H1 (cell line): ENCODE measurements at regions not wholly inside any gene's neighbourhood (a gene's known extent, or its start where the extent isn't known, plus 50 kb on each side); places are given as distances from the start of the nearest gene placed in this dataset.
"Not testable (repeated sequence)": the region's sequence is repeated elsewhere in the genome, so short reads cannot be mapped to it uniquely, and the experiment has no call there.

Experiments used
- CTCF ChIA-PET: fragments of 300-600 bp; sonication (Branson Sonifier 250); formaldehyde crosslinking; loops from one replicate; lab custom pipeline; 2021; ENCODE audit not compliant: partially characterized antibody; lab: Charles Lee
- POLR2A ChIA-PET: fragments of 300-600 bp; sonication (Branson Sonifier 250); formaldehyde crosslinking; loops from one replicate; lab custom pipeline; 2021; ENCODE audit warnings: inconsistent platforms; ENCODE audit not compliant: partially characterized antibody; lab: Charles Lee
- DNase-seq, 2 experiments: peaks; one replicate each; pipeline versions ENCODE4 v3.0.0 to v3.0.0-alpha.2; 2010 to 2022; ENCODE audit warnings: low spot score in 2 of 2, low read depth in 1 of 2, mixed read lengths in 1 of 2
- FAIRE-seq: peaks from 2 replicates; lab custom pipeline; 2011; peaks lifted over from hg19 to GRCh38; lab: Jason Lieb, UNC
- H2AFZ ChIP-seq: 2 replicates; pipeline ENCODE4 v1.8.1; 2012; ENCODE audit warnings: low read length, inconsistent platforms
- H2AK5ac ChIP-seq: 2 replicates; pipeline ENCODE4 v1.6.1; 2013; ENCODE audit warnings: low read depth, low read length
- H2BK120ac ChIP-seq: replicated peaks from 2 replicates; pipeline ENCODE3; 2013; ENCODE audit warnings: low read depth, low read length, inconsistent platforms
- H2BK12ac ChIP-seq: 2 replicates; pipeline ENCODE4 v1.6.1; 2013; ENCODE audit warnings: low read depth, low read length
- H2BK15ac ChIP-seq: 2 replicates; pipeline ENCODE4 v1.6.1; 2013; ENCODE audit warnings: low read length
- H2BK20ac ChIP-seq: 2 replicates; pipeline ENCODE4 v1.6.1; 2013; ENCODE audit warnings: low read length
- H2BK5ac ChIP-seq: 2 replicates; pipeline ENCODE4 v1.6.1; 2013; ENCODE audit warnings: low read depth, low read length
- H3K14ac ChIP-seq: 2 replicates; pipeline ENCODE4 v1.6.1; 2013; ENCODE audit warnings: inconsistent platforms; ENCODE audit not compliant: insufficient read length
- H3K18ac ChIP-seq: 2 replicates; pipeline ENCODE4 v1.6.1; 2013; ENCODE audit warnings: low read length; ENCODE audit errors: extremely low read depth
- H3K23ac ChIP-seq: 2 replicates; pipeline ENCODE4 v1.6.1; 2013; ENCODE audit warnings: inconsistent platforms; ENCODE audit not compliant: insufficient read length
- H3K23me2 ChIP-seq: 2 replicates; pipeline ENCODE4 v1.6.1; 2013; ENCODE audit warnings: low read depth, low read length
- H3K27ac ChIP-seq: 2 replicates; pipeline ENCODE4 v1.6.1; 2011; ENCODE audit warnings: low read depth, low read length, inconsistent platforms
- H3K27me3 ChIP-seq, 4 experiments: replicated peaks in 1 of 4; 1 replicate in 1 of 4; 2 replicates in 3 of 4; pipeline versions ENCODE4 v1.6.1 to v1.8.1; 2011 to 2013; ENCODE audit warnings: low read length in 3 of 4, mild to moderate bottlenecking in 3 of 4, inconsistent platforms in 2 of 4, mixed read lengths in 2 of 4, moderate library complexity in 1 of 4; ENCODE audit not compliant: control insufficient read depth in 3 of 4, insufficient read depth in 3 of 4; ENCODE audit errors: extremely low read depth in 1 of 4
- H3K36me3 ChIP-seq, 4 experiments: 2 replicates each; pipeline versions ENCODE4 v1.6.1 to v1.8.1; 2011 to 2013; ENCODE audit warnings: mild to moderate bottlenecking in 4 of 4, low read length in 3 of 4, moderate library complexity in 2 of 4, control low read depth in 1 of 4, inconsistent platforms in 1 of 4; ENCODE audit not compliant: insufficient read depth in 4 of 4, control insufficient read depth in 2 of 4
- H3K4ac ChIP-seq: replicated peaks from 2 replicates; pipeline ENCODE3; 2013; ENCODE audit warnings: low read length, low read depth, mixed read lengths, inconsistent platforms; ENCODE audit not compliant: insufficient read length
- H3K4me1 ChIP-seq, 4 experiments: replicated peaks in 1 of 4; 1 replicate in 1 of 4; 2 replicates in 3 of 4; pipeline versions ENCODE4 v1.6.1 to v1.8.1; 2011 to 2013; ENCODE audit warnings: low read length in 3 of 4, inconsistent platforms in 2 of 4, mixed read lengths in 1 of 4; ENCODE audit not compliant: insufficient read depth in 4 of 4, control insufficient read depth in 3 of 4
- H3K4me2 ChIP-seq, 2 experiments: 2 replicates each; pipeline versions ENCODE4 v1.6.1 to v1.8.1; 2011 to 2013; ENCODE audit warnings: low read depth in 2 of 2, low read length in 2 of 2, control low read depth in 1 of 2, inconsistent platforms in 1 of 2, mild to moderate bottlenecking in 1 of 2; ENCODE audit not compliant: insufficient read depth in 1 of 2
- H3K4me3 ChIP-seq, 4 experiments: fragments of 200-600, 300-600 bp in 1 of 4; sonication (generic), shearing (Covaris generic), sonication (Bioruptor Twin) in 1 of 4; 2 replicates each; pipeline versions ENCODE4 v1.5.1 to v1.8.1; 2011 to 2016; ENCODE audit warnings: low read length in 4 of 4, low read depth in 3 of 4, control low read depth in 2 of 4, inconsistent platforms in 2 of 4, mild to moderate bottlenecking in 2 of 4, mixed read lengths in 1 of 4, moderate library complexity in 1 of 4; ENCODE audit not compliant: insufficient read depth in 2 of 4; ENCODE audit errors: extremely low read depth in 1 of 4
- H3K56ac ChIP-seq: replicated peaks from 2 replicates; pipeline ENCODE3; 2013; ENCODE audit warnings: low read depth, mild to moderate bottlenecking, mixed read lengths, low read length, inconsistent platforms; ENCODE audit not compliant: insufficient read length
- H3K79me1 ChIP-seq: 2 replicates; pipeline ENCODE4 v1.6.1; 2013; ENCODE audit warnings: low read depth, low read length, control low read depth
- H3K79me2 ChIP-seq, 2 experiments: 2 replicates each; pipeline versions ENCODE4 v1.6.1 to v1.8.1; 2012 to 2013; ENCODE audit warnings: low read length in 2 of 2, mild to moderate bottlenecking in 2 of 2, inconsistent platforms in 1 of 2; ENCODE audit not compliant: insufficient read depth in 2 of 2, control insufficient read depth in 1 of 2
- H3K9ac ChIP-seq, 4 experiments: replicated peaks in 1 of 4; 1 replicate in 1 of 4; 2 replicates in 3 of 4; pipeline versions ENCODE4 v1.6.1 to v1.8.1; 2011 to 2013; ENCODE audit warnings: low read depth in 3 of 4, low read length in 3 of 4, control low read depth in 2 of 4, mild to moderate bottlenecking in 2 of 4, moderate library complexity in 2 of 4, inconsistent platforms in 1 of 4; ENCODE audit errors: extremely low read depth in 1 of 4
- H3K9me3 ChIP-seq, 2 experiments: 2 replicates each; pipeline versions ENCODE4 v1.6.1 to v1.8.1; 2012 to 2013; ENCODE audit warnings: mild to moderate bottlenecking in 2 of 2, moderate library complexity in 2 of 2, control low read depth in 1 of 2, inconsistent platforms in 1 of 2, low read depth in 1 of 2, low read length in 1 of 2, mixed read lengths in 1 of 2; ENCODE audit not compliant: insufficient read depth in 2 of 2
- H4K20me1 ChIP-seq, 2 experiments: replicated peaks in 1 of 2; 2 replicates each; pipeline versions ENCODE3 to v1.8.1; 2011 to 2013; ENCODE audit warnings: inconsistent platforms in 2 of 2, low read length in 2 of 2, mild to moderate bottlenecking in 1 of 2; ENCODE audit not compliant: insufficient read depth in 2 of 2, control insufficient read depth in 1 of 2
- H4K5ac ChIP-seq: 2 replicates; pipeline ENCODE4 v1.6.1; 2013; ENCODE audit warnings: low read length, low read depth, mixed read lengths, inconsistent platforms; ENCODE audit not compliant: insufficient read length
- H4K8ac ChIP-seq: 2 replicates; pipeline ENCODE4 v1.8.0; 2013; ENCODE audit warnings: mild to moderate bottlenecking, moderate library complexity, low read length, inconsistent platforms; ENCODE audit not compliant: insufficient read depth; ENCODE audit errors: extremely low read depth
- H4K91ac ChIP-seq: replicated peaks from 2 replicates; pipeline ENCODE3; 2013; ENCODE audit warnings: low read length, mixed read lengths, inconsistent platforms; ENCODE audit not compliant: insufficient read length
- WGBS, 2 experiments: shearing (Covaris generic) in 1 of 2; methylation state at CpG; one replicate each; pipeline versions ENCODE4 v1.1.6 to v1.1.7; 2013 to 2015; ENCODE audit warnings: low lambda C conversion rate in 2 of 2, mixed read lengths in 2 of 2, inconsistent platforms in 1 of 2, low coverage in 1 of 2, missing lambda C conversion rate in 1 of 2; ENCODE audit not compliant: insufficient replicate concordance in 2 of 2, insufficient coverage in 1 of 2, insufficient read length in 1 of 2; ENCODE audit errors: extremely low coverage in 1 of 2, missing lambda C conversion rate in 1 of 2; 5-methylcytosine and 5-hydroxymethylcytosine counted together

- H2BK120ac ChIP-seq, H4K20me1 ChIP-seq, H3K9me3 ChIP-seq, H3K27me3 ChIP-seq, H3K14ac ChIP-seq, H3K4me3 ChIP-seq, H3K79me2 ChIP-seq, H2BK15ac ChIP-seq, H3K79me1 ChIP-seq, H3K4me1 ChIP-seq, H2BK20ac ChIP-seq, H2BK5ac ChIP-seq, POLR2A ChIA-PET, H2AFZ ChIP-seq, H2AK5ac ChIP-seq, FAIRE-seq, H3K23me2 ChIP-seq, H4K91ac ChIP-seq, H4K5ac ChIP-seq, H3K36me3 ChIP-seq, H3K9ac ChIP-seq, H3K56ac ChIP-seq, H2BK12ac ChIP-seq, H3K23ac ChIP-seq, H3K18ac ChIP-seq, H3K4me2 ChIP-seq, H4K8ac ChIP-seq, H3K4ac ChIP-seq, H3K27ac ChIP-seq: not testable (repeated sequence)
- CTCF ChIA-PET, result interaction anchor here (0.8 to 1.7 kb wide), 3 partner anchors 20 to 323 kb away, joined by 3 to 5 read pairs (median 3); partner anchors contain the start of gene RP9
- DNase-seq, result peak in 1 of 2 experiments; percentile 45
- WGBS, 2 experiments, result 80% methylated on average over 5 of the region's 5 CpGs; no CpG with 5 or more reads in 1 of the 2 experiments
Measured at GRCh38 chr7:32785365-32785944, 106.1 kb downstream of the KBTBD2 start.

- H3K23ac ChIP-seq, H2BK12ac ChIP-seq, H3K4me2 ChIP-seq, H2BK5ac ChIP-seq, H3K27me3 ChIP-seq, H3K23me2 ChIP-seq, H4K8ac ChIP-seq, H3K4me1 ChIP-seq, H2BK20ac ChIP-seq, H3K79me1 ChIP-seq, H4K5ac ChIP-seq, H4K91ac ChIP-seq, H3K36me3 ChIP-seq, H2AK5ac ChIP-seq, H4K20me1 ChIP-seq, H3K4ac ChIP-seq, H3K79me2 ChIP-seq, H2AFZ ChIP-seq, H3K9me3 ChIP-seq, POLR2A ChIA-PET, DNase-seq, H3K18ac ChIP-seq, H2BK120ac ChIP-seq, H2BK15ac ChIP-seq, H3K14ac ChIP-seq, H3K9ac ChIP-seq, H3K4me3 ChIP-seq, H3K27ac ChIP-seq, H3K56ac ChIP-seq, FAIRE-seq: not testable (repeated sequence)
- CTCF ChIA-PET, result interaction anchor here (0.9 kb wide), 1 partner anchor 330 kb away, joined by 3 read pairs; no protein-coding TSS in a partner anchor
- 100% methylated on average over 1 of the region's 1 CpG; no CpG with 5 or more reads in 1 of the 2 experiments for WGBS, 2 experiments
Measured at GRCh38 chr7:32779895-32780294, 111.7 kb downstream of the KBTBD2 start.
